ENCODE measurements at regions not wholly inside any gene's neighbourhood (a gene's known extent, or its start where the extent isn't known, plus 50 kb on each side); places are given as distances from the start of the nearest gene placed in this dataset.

DNA sequence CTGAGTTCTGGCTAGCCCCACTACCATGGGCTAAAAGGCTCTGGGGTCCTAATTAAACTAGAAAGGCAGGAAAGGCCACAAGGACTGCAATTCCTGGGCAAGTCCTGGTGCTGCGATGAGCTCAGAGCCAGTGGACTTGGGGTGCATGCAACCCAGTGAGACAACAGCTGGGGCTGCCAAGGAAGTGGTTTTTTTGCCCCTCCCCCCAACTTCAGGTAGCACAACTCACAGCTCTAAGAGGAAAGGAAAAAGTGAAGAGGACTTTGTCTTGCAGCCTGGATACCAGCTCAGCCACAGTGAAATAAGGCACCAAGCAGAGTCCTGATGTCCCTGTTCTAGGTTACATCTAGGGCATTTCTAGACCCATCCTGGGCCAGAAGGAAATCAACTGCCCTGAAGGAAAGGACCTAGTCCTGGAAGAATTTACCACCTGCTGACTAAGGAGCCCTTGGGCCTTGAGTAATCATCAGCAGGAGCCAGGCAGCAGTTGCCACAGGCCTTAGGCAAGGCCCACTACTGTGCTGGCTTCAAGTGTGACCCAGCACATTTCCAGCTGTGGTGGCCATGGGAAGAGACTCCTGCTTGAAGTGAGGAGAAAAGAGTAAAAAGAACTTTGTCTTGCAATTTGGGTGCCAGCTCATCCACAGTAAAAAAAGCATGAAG is 358.4 kb downstream of the BTBD3 start:
- no peak for DNase-seq (ENCODE audit: low read depth in 3 of 3)

DNA sequence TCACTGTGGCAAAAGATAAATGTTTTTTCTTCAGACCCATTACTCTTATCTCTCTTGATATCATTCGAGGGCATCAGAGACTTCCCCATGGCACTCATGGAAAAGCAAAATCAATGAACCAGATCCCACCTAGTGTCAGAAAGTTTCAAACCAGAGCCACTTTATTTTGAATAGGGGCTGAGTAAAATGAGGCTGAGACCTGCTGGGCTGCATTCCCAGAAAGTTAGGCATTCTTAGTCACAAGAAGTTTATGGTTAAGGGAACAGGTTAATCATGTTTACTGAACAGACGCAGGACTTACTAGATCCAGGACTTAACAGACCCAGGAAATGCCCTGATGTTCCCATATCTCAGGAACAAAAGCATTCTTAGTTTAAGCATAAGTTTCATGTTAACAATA is 369.9 kb downstream of the BTBD3 start:
- no peak for DNase-seq (ENCODE audit: low read depth in 3 of 3)

DNA sequence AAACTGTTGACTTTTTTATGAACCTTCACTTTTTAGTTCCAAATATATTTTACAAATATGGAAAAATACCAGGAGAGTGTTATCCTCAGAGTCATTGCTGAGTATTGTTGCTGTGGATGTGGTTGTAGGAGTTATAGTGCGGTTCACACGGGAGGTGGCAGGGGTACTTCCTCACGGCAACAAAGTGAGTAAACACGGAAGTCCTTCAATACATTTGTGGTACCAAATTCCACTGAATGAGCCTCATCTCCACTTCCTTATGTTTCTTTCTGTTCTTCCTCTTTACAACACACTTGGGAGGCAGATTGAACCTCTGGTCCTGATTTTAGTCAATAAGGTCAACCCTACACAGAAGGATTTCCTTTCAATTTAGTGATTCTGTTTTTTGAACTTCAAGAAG is 371.8 kb downstream of the BTBD3 start:
- no peak for DNase-seq (ENCODE audit: low read depth in 3 of 3)

DNA sequence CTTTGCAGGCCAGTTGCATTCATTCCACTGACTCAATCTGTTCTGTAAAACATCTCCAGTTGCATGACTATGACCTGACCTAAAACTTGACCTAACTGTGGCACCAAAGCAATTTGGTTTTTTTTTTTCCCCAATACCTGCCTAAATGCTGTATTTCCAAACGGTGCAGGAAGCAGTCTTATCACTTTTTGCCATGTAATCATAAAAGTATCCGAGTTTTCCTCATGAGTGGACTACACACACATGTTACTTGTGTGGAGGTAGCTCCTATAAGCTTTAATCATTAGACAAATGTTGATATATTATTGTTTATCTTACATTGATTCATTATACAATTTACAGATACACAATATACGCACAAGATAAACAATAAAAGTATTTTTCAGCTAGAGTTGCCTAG is 373.7 kb downstream of the BTBD3 start:
- DNase-seq (ENCODE audit: low read depth in 3 of 3), result no peak

DNA sequence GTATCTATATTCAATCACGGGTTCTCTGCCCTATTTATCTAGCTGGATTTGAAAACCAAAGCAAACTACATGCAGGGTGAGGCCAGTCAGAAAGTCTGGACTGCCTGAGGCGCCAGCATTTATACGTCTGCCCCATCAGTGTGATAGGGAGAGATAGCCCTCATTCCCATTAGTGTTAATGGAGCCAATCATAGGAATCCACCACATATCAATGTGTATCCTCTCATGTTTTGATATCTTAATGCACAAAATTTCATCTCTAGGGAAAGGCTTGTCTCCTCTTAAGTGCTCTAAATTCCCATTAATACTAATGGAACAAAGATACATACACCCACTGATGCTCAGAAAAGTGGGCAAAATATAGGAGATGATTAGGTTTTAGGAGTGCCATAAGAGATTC is 376.2 kb downstream of the BTBD3 start:
- DNase-seq (ENCODE audit: low read depth in 3 of 3), result no peak

DNA sequence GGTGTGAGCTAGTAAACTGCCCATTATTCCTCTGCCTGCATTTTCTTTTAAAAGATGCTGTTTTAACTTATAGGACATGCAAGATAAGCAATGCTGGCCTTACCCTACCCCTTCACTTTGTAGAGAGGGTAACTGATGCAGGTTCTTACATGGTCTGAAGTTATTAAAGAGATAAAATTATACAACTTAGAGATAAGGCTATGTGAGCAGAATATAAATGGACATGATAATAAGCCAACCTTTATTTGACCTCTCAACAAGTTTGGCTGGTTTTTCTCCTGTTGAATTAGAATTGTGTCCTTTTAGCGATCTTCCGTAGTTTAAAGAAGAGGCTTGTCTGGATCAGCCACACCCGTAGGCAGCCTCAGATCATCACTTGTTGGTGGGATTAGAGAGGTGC is 377.0 kb downstream of the BTBD3 start:
- DNase-seq (ENCODE audit: low read depth in 3 of 3), result no peak

DNA sequence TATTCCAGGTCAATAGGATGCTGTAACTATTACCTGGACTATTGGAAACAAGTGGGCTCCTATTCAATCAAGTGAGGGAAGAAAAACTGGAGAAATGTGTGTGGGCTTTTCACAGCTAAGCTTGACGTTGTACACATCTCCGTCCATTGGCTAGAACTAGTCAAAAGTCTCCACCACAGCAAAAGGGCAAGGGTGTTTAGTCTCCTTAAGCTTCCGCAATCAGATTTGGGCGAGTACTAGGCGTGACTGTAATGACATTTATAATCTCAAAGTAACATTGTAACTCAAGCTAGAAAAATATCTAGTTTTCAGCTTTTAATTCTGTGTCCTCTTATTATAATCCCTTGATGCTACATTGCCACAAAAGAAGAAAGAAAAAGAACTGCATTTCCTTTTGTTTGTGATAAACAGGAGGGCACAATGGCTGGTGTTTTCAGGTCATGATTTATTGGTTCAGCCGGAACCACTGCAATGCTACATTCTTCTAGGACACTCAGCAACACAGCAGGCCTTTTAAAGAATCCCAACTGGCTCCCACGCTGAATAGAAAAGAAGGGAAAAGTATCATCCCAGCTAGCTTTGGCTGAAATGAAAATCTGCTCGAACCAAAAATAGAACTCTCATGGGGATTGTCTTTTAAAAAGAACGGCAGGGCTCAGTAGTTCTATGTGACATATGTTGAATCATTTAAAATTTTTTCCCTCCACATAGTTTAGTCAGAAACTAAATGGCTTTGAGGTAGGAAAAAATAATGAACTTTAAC is 387.7 kb downstream of the BTBD3 start:
- no peak for DNase-seq (ENCODE audit: low read depth in 3 of 3)

DNA sequence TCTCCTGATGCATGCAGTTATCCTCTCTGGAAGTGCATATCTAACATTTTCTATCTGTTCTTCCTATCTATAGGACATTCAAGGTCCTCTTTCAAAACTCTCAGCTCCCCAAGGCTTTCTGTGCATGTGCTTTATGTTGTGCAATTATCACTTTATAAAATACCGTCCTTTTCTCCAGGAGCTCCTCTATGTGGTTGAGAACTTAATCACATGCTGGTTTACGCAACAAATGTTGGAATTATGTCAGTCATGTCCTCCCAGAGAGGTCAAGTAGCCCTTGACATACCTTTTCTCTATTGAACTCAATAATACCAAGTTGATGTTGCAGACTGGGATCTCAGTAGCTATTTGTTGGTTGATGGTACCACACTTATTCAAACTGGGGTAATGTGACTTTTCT is 388.4 kb downstream of the BTBD3 start:
- no peak for DNase-seq (ENCODE audit: low read depth in 3 of 3)

DNA sequence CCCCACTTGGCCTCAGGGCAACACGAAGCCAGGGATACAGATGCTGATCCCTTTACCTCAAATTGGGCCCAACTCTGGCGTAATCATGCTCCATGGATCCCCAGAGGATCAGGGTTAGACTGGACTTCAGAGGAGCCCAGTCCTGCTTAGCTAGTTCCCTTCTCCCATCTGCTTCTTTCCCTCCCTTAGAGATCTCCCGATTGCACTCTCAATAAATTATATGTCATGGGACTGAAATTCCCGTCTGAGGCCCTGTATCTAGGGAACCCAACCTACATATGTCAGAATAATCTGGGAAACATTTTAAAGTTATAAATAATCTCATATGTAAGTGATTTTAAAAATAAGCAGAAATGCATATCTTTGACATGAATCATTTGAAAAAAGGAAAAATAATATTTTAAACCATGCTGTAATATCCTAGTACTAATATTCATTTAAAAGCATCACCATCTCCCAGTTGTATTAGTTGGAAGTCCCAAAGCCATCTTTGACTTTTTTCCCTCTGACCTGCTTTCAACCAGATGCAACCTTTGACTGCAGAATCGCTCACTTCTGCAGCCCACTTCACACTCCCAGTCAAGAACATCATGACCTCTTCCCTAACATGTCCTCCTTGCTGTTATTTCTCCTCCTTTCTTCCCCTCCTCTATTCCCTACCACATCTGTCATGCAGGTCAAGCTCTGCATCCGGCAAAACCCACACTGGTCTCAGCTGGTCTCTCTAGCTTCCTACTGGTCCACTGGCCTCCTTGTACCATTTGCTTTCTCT is 393.6 kb downstream of the BTBD3 start:
- no peak for DNase-seq (ENCODE audit: low read depth in 3 of 3)

DNA sequence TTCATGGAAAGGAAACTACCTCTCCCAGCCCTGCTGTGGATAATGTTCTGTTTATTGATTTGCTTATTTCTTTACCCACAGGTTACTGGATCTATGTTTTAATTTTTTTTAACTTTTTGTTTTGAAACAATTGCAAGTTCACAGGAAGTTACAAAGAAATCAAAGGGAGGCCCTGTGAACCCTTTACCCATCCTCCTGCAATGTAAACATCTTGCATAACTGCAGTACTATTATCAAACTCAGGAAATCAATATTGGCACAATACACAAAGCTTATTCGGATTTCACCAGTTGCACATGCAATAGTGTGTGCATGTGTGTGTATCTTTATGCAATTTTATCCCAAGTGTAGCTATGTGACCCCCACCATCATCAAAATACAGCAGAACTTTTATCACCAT is 398.0 kb downstream of the BTBD3 start:
- DNase-seq (ENCODE audit: low read depth in 3 of 3), result no peak

DNA sequence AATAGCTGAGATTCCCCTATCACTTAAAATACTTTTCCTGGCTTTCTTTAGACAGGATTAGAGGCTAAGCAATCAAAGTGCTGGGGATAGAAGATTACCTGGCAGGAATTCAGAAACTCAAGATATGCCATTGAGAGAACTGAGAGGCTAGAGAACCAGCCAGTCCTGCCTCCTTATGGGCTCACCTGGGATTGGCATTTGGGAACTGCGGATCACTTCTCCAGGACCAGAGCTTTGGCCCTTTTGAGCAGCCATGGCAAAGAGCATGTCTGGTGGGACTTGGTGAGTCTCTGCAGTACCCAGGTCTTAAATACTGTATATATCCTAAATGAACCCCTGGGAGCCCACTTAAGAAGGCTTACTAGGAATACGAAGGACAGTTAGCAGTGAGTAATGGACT is 399.1 kb downstream of the BTBD3 start:
- DNase-seq (ENCODE audit: low read depth in 3 of 3), result no peak

DNA sequence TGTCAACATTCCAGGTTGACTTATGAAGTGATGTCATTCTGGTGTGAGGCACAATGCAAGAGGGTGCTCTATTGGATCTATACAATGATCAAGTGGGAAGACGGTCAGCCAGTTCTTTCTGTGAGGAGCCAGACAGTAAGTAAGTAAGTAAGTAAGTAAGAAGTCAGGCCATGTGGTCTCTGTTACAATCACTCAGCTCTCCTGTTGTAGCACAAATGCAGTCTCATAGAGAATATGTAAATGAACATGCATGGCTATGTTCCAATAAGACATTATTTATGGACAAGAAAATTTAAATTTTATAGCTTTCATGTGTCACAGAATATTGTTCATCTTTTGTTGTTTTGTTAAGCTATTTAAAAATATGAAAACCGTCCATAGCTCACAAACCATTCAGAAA is 399.7 kb downstream of the BTBD3 start:
- no peak for DNase-seq (ENCODE audit: low read depth in 3 of 3)

DNA sequence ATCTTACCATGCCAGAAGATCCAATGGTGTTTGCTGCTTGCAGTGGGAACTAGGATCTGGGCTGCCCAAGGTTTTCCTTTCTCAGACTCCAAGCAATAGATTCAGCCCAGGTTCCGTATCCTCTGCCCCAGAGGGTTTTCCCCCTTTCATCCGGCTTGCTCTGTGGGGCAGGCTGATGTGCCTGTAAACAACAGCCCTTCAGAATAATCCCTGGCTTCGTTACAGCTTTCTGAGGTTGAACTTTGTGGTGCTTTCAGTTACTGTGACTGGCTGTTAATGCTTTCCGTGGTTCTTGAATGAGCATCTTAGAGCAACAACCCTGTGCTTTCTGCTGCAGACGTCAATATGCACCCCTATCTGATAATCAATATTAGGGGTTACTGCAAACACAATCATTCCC is 400.4 kb downstream of the BTBD3 start:
- DNase-seq (ENCODE audit: low read depth in 3 of 3), result no peak

DNA sequence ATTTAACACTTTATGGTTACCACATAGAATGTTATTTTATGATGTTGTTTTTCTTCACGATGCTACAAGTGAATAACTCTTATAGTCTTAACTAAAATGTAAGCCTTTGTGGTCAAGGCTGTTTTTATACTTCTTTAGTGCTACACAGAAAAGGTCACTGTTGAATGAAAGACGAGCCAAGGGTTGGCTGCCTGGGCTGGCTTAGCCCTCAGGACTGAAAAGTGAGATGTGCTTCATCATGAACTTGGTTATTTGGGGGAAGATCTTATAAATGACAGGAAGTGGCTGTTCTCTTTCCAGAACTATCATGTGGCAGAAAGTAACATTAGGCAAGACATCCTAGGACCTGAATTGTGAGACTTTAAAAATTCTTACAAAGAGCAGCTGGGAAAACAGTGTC is 404.0 kb downstream of the BTBD3 start:
- no peak for DNase-seq (ENCODE audit: low read depth in 3 of 3)

DNA sequence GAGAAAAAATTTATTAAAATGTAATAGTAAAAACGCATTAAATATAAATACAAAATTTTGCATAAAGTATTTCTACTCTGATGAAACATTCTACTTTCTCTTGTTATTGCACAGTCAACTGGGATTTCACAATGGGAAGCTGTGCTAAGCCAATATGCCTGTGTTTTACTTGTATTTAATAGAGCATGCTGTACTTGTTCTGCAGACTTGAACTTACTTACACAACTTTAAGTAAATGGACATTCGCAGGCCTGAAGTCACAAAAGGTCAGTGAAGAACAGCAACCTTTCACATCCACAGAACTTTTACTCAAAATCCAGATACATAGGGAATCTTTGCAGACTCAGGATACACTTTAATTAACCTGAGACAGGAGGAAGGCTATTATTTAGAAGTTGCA is 409.5 kb downstream of the BTBD3 start:
- DNase-seq (ENCODE audit: low read depth in 3 of 3), result no peak

DNA sequence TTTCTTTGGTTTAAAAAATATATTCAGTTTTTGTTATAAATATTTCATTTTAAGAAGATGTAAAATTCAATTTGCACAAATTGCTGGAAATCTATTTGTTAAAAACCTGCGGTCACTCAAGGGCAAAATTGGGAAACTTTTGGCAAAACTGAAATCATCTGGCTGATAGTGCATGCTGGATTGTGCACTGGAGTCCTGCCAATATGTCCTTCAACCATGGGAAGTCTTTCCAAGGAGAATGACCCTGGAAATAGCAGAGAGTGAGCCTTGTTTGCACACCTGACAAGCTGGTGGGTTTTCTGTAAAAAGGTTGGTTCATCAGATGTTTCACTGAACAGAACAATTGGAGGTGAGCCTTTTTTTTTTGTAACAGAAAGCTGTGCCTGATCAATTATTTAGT is 413.5 kb downstream of the BTBD3 start:
- no peak for DNase-seq (ENCODE audit: low read depth in 3 of 3)

DNA sequence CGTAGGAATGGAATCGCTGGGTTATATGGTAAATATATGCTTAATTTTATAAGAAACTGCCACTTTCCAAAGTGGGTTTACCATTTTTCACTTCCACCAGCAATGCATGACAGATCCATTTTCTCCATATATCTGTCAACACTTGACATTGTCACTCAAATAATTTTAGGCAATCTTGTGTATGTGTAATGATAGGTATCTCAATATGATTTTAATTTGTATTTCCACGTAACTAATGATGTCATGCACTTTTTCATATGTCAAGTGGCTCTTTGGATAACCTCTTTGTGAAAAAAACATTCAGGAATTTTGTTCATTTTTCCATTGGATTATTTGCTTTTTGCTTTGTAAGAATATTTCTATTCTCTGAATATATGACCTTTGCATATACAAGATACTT is 419.9 kb downstream of the BTBD3 start:
- no peak for DNase-seq (ENCODE audit: low read depth in 3 of 3)

DNA sequence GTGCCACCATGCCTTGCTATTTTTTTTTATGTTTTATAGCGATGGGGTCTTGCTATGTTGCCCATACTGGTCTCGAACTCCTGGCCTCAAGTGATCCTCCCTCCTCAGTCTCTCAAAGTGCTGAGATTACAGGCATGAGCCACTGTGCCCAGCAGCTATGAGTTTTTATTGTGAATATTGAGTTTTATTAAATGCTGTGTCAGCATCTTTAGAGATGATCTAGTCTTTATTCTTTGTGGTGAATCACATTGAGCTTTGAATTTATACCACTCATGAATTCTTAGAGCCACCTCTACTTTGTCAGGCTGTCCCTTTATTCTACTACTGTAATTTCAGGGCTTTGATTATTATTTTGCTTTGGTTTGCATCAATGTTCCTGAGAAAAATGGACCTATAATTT is 428.3 kb downstream of the BTBD3 start:
- no peak for DNase-seq (ENCODE audit: low read depth in 3 of 3)

DNA sequence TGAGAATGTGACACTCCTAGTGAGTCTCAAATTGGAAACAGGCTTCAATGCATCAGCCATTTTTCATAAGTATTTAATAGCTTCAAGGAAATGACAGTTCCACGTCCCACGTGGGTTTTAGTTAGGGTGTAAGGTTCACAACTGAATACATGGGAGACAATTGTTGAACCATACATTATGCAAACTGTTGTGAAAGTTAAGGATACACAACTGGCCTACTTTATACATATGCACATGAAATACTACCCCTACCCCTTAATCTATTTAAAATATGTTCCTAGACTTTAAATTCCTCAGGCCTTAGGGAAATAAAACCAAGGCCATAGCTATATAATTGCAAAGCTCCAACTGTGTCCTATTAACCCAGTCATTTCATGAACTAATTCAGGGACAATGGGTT is 436.1 kb downstream of the BTBD3 start:
- no peak for DNase-seq (ENCODE audit: low read depth in 3 of 3)

DNA sequence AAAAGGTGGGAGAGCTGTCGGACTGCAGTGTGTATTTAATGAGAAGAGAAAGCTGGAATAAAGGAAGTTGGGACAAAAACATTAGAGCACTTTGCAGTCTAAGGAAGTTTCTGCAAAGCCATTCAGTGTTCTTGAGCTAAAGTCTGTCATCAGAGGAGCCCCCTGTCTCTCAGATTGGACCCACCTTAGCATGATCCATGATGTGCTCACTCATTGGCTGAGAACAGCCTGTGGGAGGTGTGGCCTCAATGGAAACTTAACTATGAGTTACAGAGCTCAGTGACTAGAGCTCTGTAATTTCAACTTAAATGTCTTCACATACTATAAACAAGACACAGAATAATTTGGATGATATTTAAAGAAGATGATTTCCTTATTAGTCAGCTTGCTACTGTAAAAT is 437.0 kb downstream of the BTBD3 start:
- DNase-seq (ENCODE audit: low read depth in 3 of 3), result no peak

DNA sequence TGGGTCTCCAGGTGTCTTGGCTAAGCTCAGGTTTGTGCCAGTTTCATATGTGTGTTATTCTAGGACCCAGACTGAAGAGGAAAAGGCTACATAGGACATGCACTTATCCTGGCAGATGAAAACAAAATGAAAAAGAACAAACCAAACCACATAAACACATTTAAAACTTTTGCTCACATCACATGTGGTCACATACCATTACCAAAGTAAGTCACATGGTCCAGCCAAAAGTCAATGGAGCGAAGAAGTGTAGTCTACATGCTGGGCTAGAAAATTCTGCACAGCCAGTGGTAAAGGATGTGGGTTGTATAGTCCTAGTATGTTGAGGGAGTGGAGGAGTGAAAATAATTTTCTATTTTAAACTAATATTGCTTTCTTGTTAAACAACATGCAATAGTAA is 437.5 kb downstream of the BTBD3 start:
- no peak for DNase-seq (ENCODE audit: low read depth in 3 of 3)

DNA sequence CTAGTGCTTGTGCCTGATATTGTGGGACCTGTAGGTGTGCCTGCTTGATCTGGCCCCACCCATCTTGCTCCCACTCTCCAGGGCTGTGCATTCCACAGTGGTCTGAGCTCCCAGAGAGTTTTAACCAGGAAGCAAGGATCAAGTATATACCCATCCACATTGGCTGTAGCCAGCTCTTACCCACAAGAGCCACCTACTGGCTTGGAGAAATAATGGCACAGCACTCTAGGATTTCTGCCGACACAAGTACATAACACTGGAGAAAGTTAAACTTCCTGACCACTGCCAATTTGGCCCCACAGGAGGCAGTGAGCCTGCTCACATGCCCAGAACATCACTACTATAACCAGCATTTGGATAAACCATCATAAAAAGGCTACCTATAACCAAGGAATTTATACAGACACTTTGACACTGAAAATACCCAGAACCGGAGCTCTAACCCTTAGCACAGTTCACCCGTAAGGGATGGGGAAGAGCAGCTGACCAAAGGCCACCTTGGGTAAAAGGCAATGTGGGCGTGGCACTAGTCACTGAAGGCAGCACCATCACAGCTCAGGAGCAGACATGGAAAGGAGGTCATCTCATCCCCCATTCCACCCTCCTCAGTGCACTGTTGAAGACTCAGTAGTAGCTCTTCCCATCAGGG is 440.4 kb downstream of the BTBD3 start:
- DNase-seq (ENCODE audit: low read depth in 3 of 3), result no peak

DNA sequence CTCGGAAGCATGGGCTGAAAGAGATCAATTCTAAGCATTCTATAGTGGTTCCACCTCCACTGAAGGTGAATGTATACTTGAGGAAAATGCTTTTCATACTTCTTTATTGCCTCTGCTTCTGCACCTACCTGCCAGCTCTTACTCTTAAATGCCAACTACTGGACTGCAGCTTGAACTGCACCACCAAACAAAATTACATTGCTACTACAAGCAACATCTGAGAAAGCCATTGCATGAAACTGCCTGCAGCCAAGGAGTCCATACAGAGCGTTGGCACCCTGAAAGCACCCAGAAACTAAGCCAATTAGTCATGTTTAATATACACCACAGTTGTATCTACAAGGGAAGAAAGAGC is 440.9 kb downstream of the BTBD3 start:
- DNase-seq (ENCODE audit: low read depth in 3 of 3), result no peak

Data from stimulated activated CD4-positive, alpha-beta T cell treated with anti-CD3 and anti-CD28 coated beads, TNF-alpha, amount 100 ng/mL, for 24 hours (primary cell).